ENCODE measurements at regions not wholly inside any gene's neighbourhood (a gene's known extent, or its start where the extent isn't known, plus 50 kb on each side); places are given as distances from the start of the nearest gene placed in this dataset.

DNA sequence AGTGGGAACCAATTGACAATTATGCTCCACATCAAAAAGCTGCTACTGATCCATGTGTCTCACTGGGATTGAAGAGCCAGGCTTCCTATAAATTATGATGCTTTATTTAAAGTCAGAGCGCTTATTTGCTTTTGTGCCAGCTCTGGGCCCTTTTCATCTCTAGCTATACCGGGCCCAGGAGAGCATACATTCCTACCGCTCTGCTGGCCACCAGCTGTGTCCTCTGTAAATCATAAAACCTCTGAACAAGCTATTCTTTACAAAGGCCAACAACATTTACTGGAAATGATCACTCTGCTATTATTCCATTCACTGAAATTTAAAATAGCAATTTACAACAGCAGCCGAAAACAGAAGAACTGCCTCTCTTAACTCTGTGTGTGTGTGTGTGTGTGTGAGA, 86.6 kb downstream of the ZNF608 start:
- no peaks in the 10 kb centered on the region for H3K27me3 Mint-ChIP-seq (ENCODE audit: unreplicated experiment)
- TF ChIP-seq, protein P1, sequence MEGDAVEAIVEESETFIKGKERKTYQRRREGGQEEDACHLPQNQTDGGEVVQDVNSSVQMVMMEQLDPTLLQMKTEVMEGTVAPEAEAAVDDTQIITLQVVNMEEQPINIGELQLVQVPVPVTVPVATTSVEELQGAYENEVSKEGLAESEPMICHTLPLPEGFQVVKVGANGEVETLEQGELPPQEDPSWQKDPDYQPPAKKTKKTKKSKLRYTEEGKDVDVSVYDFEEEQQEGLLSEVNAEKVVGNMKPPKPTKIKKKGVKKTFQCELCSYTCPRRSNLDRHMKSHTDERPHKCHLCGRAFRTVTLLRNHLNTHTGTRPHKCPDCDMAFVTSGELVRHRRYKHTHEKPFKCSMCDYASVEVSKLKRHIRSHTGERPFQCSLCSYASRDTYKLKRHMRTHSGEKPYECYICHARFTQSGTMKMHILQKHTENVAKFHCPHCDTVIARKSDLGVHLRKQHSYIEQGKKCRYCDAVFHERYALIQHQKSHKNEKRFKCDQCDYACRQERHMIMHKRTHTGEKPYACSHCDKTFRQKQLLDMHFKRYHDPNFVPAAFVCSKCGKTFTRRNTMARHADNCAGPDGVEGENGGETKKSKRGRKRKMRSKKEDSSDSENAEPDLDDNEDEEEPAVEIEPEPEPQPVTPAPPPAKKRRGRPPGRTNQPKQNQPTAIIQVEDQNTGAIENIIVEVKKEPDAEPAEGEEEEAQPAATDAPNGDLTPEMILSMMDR (IDR thresholded peaks at IDR 0.05; ENCODE audit: unreplicated experiment): no peak
- peak overlapping the region; percentile 7 for H3K4me3 Mint-ChIP-seq (ENCODE audit: low read depth, unreplicated experiment)
- peaks cover 11% of the 10 kb centered on the region for H3K36me3 Mint-ChIP-seq (ENCODE audit: insufficient read depth, unreplicated experiment)
- no peaks in the 10 kb centered on the region for H3K9me3 Mint-ChIP-seq (ENCODE audit: low read depth, unreplicated experiment)
- H3K4me1 Mint-ChIP-seq (ENCODE audit: low read depth, unreplicated experiment): peaks cover 58% of the 10 kb centered on the region
- no peak for DNase-seq
- intact Hi-C loops (cut with micrococcal nuclease; ENCODE audit: unreplicated experiment): loop anchor here (2.0 to 10.0 kb wide), 13 partner anchors 61 to 1175 kb away; no protein-coding TSS in a partner anchor
- no TSS peak for BruUV-seq (replicated peaks)
- H3K27ac Mint-ChIP-seq (ENCODE audit: unreplicated experiment): peak overlapping the region; percentile 98
- CTCF ChIA-PET: interaction anchor here (0.6 to 0.7 kb wide), 2 partner anchors 43 to 79 kb away, joined by 3 to 4 read pairs; no protein-coding TSS in a partner anchor

DNA sequence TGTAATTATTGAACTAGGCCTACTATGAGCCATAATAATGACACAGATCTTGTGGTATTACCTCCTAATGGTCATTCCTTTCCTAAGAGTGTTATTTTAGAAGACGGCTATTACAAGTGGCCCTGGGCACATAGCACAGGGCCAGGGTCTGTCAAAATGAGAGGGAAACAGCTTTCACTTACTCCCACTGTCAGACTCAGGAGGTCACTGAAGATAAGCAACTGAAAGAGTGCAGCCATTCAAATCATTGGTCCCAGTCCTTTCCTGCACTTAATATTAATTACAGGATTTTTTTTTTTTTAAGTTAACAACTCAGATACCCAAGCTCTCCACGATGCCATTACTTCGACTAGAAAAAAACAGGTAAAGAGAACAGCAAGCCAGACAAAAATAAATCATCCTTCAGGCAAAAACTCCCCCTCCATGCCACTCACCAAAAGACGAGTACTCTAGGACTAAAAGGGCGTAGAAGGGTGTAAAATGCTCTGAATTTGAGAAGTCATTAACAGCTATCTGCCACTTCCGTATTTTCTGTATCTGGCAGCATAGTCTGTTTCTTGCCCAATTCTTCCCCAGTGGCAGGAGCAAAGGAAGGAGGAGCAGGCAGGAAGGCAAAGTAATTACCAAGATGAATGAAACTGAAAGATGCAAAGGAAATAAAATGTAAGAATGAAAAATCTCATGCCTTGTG, 87.4 kb downstream of the ZNF608 start:
- Mint-ChIP-seq H3K27me3 (ENCODE audit: unreplicated experiment) (no peaks in the 10 kb centered on the region), H3K36me3 (ENCODE audit: insufficient read depth, unreplicated experiment) (peaks cover 11% of the 10 kb centered on the region), H3K9me3 (ENCODE audit: low read depth, unreplicated experiment) (no peaks in the 10 kb centered on the region), H3K4me1 (ENCODE audit: low read depth, unreplicated experiment) (peaks cover 58% of the 10 kb centered on the region), H3K27ac (ENCODE audit: unreplicated experiment) (no peak overlapping the region), H3K4me3 (ENCODE audit: low read depth, unreplicated experiment) (no peak overlapping the region)
- intact Hi-C loops (cut with micrococcal nuclease; ENCODE audit: unreplicated experiment): loop anchor here (5.0 to 10.0 kb wide), 4 partner anchors 257 to 1176 kb away; no protein-coding TSS in a partner anchor
- TF ChIP-seq, protein P1 (IDR thresholded peaks at IDR 0.05; ENCODE audit: unreplicated experiment): no peak
- BruUV-seq (replicated peaks): no TSS peak
- no peak for DNase-seq
- CTCF ChIA-PET: interaction anchor here (0.6 to 0.7 kb wide), 2 partner anchors 44 to 78 kb away, joined by 3 to 4 read pairs; no protein-coding TSS in a partner anchor

DNA sequence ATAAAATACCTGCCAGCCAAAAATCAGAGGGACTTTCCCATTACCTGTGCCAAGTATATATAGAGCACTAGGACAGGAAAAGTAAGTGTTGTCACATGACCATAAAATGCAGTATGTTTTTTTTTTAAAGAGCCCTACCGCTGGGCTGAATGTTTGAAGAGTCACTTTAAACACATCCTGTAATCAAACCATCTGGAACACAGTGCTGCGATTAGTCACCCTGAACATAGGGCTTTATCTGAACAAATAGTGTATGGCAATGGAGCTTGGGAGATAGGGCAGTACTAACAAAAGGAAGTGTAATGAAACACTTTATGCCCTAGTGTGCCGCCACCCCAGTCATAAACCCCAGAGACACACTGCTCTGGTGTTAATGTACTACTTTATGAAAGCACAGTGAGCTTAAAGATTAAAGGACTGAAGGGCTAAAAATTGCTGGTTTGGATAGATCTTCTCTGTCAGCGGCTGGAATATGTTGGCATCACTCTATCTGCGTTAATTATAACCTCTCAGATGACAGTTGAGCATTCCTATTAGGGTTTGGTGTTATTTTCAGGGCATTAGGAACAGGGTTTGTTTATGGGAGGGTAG, 90.4 kb downstream of the ZNF608 start:
- CTCF ChIA-PET: interaction anchor here (0.6 to 1.2 kb wide), 9 partner anchors 10 to 93 kb away, joined by 3 to 4 read pairs (median 3); no protein-coding TSS in a partner anchor
- H3K27ac Mint-ChIP-seq (ENCODE audit: unreplicated experiment): no peak overlapping the region
- H3K27me3 Mint-ChIP-seq (ENCODE audit: unreplicated experiment): no peaks in the 10 kb centered on the region
- peak; percentile 64 for DNase-seq
- intact Hi-C loops (cut with micrococcal nuclease; ENCODE audit: unreplicated experiment): loop anchor here (5.0 to 10.0 kb wide), 4 partner anchors 254 to 1179 kb away; no protein-coding TSS in a partner anchor
- H3K4me3 Mint-ChIP-seq (ENCODE audit: low read depth, unreplicated experiment): no peak overlapping the region
- H3K36me3 Mint-ChIP-seq (ENCODE audit: insufficient read depth, unreplicated experiment): peaks cover 15% of the 10 kb centered on the region
- H3K4me1 Mint-ChIP-seq (ENCODE audit: low read depth, unreplicated experiment): peaks cover 64% of the 10 kb centered on the region
- TF ChIP-seq, protein P1 (IDR thresholded peaks at IDR 0.05; ENCODE audit: unreplicated experiment): no peak
- no peaks in the 10 kb centered on the region for H3K9me3 Mint-ChIP-seq (ENCODE audit: low read depth, unreplicated experiment)
- no TSS peak for BruUV-seq (replicated peaks)

DNA sequence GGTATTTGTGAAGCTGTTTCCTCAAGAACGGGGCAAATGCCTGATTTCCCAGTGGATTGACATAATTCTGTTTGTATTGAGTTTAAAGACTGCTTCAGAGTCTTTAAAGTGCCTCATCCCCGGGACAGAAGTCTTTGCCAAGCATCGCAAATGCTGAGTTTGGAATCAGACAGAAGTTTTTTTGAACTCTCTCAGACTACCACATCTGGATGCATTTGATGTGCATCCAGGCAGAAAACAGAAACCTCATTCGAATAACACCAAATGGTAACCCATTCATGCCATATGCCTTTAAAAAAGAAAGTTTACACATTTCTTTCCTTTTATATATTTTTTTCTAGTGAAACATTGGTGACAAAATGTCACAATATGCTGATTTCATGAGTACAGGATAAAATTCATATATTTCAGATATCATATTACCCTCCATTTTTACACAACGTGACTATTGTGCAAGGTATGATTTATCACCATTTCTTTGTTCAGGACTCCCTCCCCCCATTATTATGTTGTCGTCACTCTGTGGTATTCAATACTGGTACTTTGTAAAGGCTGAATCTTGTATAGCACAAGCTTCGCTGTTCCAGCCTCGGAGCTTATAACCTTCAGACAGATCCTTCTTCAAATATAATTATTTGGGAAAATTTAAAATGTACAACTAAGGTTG, 91.1 kb downstream of the ZNF608 start:
- BruUV-seq (replicated peaks): no TSS peak
- Mint-ChIP-seq H3K9me3 (ENCODE audit: low read depth, unreplicated experiment) (no peaks in the 10 kb centered on the region), H3K27me3 (ENCODE audit: unreplicated experiment) (no peaks in the 10 kb centered on the region), H3K4me1 (ENCODE audit: low read depth, unreplicated experiment) (peaks cover 64% of the 10 kb centered on the region), H3K4me3 (ENCODE audit: low read depth, unreplicated experiment) (no peak overlapping the region), H3K36me3 (ENCODE audit: insufficient read depth, unreplicated experiment) (peaks cover 15% of the 10 kb centered on the region), H3K27ac (ENCODE audit: unreplicated experiment) (no peak overlapping the region)
- DNase-seq: peak; percentile 40
- intact Hi-C loops (cut with micrococcal nuclease; ENCODE audit: unreplicated experiment): loop anchor here (5.0 to 10.0 kb wide), 4 partner anchors 253 to 1179 kb away; no protein-coding TSS in a partner anchor
- CTCF ChIA-PET: interaction anchor here (0.6 to 1.1 kb wide), 7 partner anchors 14 to 94 kb away, joined by 3 to 10 read pairs (median 3); no protein-coding TSS in a partner anchor
- TF ChIP-seq, protein P1 (IDR thresholded peaks at IDR 0.05; ENCODE audit: unreplicated experiment): no peak
